ENCODE measurements at regions not wholly inside any gene's neighbourhood (a gene's known extent, or its start where the extent isn't known, plus 50 kb on each side); places are given as distances from the start of the nearest gene placed in this dataset.

DNA sequence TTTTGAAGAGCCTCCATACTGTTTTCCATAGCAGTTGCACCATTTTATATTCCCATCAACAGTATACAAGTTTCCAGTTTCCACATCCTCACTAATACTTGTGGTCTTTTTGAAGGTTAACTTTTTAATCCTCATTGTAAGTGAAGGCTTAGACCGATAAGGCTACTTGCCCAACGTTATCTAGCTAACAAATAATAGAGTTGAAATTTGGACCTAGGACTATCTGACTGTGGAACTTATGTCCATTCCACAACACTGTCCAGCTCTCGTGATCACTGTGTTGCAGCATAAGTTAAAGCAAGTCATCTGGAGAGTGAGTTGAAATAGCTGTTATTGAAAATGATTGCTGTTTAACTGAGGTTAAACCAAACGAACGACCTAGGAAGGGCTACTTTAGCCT is 84.0 kb downstream of the ZNF92 start:
- TF ChIP-seq RAD21 (IDR thresholded peaks at IDR 0.05 in 1 of 2, conservative IDR thresholded peaks at IDR 0.05 in 1 of 2; ENCODE audit: low read depth in 2 of 2, low read length in 2 of 2) (no peak), POLR2A (IDR thresholded peaks at IDR 0.05; ENCODE audit: control extremely low read depth in 1 of 2, low read depth in 2 of 2, low read length in 2 of 2) (no peak), BRCA1 (IDR thresholded peaks at IDR 0.05; ENCODE audit: low read depth, low read length) (no peak), EZH2 (IDR thresholded peaks at IDR 0.05; ENCODE audit: low read depth, low read length, severe bottlenecking) (no peak), SIRT6 (IDR thresholded peaks at IDR 0.05; ENCODE audit: low read length) (no peak), MAFK (IDR thresholded peaks at IDR 0.05; ENCODE audit: low read depth, low read length) (no peak), SP1 (IDR thresholded peaks at IDR 0.05; ENCODE audit: low read depth, low read length) (no peak), ASH2L (IDR thresholded peaks at IDR 0.05; ENCODE audit: low read length) (no peak), ZNF274 (IDR thresholded peaks at IDR 0.05; ENCODE audit: borderline replicate concordance, extremely low read depth, low read length) (no peak), CBX8 (IDR thresholded peaks at IDR 0.05; ENCODE audit: borderline replicate concordance, low read depth, low read length) (no peak)
- TF ChIP-seq, protein P1, sequence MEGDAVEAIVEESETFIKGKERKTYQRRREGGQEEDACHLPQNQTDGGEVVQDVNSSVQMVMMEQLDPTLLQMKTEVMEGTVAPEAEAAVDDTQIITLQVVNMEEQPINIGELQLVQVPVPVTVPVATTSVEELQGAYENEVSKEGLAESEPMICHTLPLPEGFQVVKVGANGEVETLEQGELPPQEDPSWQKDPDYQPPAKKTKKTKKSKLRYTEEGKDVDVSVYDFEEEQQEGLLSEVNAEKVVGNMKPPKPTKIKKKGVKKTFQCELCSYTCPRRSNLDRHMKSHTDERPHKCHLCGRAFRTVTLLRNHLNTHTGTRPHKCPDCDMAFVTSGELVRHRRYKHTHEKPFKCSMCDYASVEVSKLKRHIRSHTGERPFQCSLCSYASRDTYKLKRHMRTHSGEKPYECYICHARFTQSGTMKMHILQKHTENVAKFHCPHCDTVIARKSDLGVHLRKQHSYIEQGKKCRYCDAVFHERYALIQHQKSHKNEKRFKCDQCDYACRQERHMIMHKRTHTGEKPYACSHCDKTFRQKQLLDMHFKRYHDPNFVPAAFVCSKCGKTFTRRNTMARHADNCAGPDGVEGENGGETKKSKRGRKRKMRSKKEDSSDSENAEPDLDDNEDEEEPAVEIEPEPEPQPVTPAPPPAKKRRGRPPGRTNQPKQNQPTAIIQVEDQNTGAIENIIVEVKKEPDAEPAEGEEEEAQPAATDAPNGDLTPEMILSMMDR (IDR thresholded peaks at IDR 0.05; ENCODE audit: control extremely low read depth in 1 of 3, insufficient read depth in 1 of 3, low read depth in 1 of 3, low read length in 3 of 3) = no peak
- TF ChIP-seq, protein P2, sequence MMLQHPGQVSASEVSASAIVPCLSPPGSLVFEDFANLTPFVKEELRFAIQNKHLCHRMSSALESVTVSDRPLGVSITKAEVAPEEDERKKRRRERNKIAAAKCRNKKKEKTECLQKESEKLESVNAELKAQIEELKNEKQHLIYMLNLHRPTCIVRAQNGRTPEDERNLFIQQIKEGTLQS (IDR thresholded peaks at IDR 0.05; ENCODE audit: insufficient read depth, low read depth, low read length) = no peak

Measured in H1 (cell line).